ENCODE measurements at regions not wholly inside any gene's neighbourhood (a gene's known extent, or its start where the extent isn't known, plus 50 kb on each side); places are given as distances from the start of the nearest gene placed in this dataset.
A peak's percentile ranks its signal among the peaks of the same experiment; 100 is the strongest.
"Not testable (repeated sequence)": the region's sequence is repeated elsewhere in the genome, so short reads cannot be mapped to it uniquely, and the experiment has no call there.

DNA sequence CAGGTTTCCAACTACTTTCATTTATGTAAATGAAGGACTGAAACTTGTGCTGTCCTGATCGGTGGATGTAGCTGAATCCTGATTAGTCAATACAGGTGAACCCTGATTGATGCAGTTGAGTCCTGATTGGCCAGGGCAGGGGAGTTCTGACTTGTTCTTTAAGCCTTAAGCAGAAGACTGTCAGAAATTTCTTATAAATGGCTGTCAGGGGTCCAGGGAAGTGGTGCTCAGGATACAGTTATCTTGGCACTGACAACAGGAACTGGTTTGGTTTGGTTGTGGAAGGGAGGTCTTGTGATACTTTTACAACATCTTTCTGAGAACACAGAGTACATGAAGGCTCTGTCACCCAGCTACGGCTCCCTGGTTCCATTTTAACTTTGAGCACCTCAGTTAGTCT is 132.1 kb downstream of the KCNJ12 start:
- intact Hi-C loops (cut with DNase I), result no loop called here
- Histone ChIP-seq H3K4me3 (no peak overlapping the region), H3K9me3 (no peaks in the 10 kb centered on the region), H3K27me3 (peaks cover 0 to 41% (median 0%) of the 10 kb centered on the region in 4 donors), H3K27ac (no peak overlapping the region), H3K4me1 (peaks cover 5 to 21% (median 6%) of the 10 kb centered on the region in 3 donors), H3K36me3 (no peaks in the 10 kb centered on the region)
- WGBS, 2 donors, result 39 to 66% methylated on average over 2 of the region's 2 CpGs
- no peak for DNase-seq
- TF ChIP-seq, protein P1, sequence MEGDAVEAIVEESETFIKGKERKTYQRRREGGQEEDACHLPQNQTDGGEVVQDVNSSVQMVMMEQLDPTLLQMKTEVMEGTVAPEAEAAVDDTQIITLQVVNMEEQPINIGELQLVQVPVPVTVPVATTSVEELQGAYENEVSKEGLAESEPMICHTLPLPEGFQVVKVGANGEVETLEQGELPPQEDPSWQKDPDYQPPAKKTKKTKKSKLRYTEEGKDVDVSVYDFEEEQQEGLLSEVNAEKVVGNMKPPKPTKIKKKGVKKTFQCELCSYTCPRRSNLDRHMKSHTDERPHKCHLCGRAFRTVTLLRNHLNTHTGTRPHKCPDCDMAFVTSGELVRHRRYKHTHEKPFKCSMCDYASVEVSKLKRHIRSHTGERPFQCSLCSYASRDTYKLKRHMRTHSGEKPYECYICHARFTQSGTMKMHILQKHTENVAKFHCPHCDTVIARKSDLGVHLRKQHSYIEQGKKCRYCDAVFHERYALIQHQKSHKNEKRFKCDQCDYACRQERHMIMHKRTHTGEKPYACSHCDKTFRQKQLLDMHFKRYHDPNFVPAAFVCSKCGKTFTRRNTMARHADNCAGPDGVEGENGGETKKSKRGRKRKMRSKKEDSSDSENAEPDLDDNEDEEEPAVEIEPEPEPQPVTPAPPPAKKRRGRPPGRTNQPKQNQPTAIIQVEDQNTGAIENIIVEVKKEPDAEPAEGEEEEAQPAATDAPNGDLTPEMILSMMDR (IDR thresholded peaks at IDR 0.05), result no peak
- TF ChIP-seq POLR2A (IDR thresholded peaks at IDR 0.05), result no peak

DNA sequence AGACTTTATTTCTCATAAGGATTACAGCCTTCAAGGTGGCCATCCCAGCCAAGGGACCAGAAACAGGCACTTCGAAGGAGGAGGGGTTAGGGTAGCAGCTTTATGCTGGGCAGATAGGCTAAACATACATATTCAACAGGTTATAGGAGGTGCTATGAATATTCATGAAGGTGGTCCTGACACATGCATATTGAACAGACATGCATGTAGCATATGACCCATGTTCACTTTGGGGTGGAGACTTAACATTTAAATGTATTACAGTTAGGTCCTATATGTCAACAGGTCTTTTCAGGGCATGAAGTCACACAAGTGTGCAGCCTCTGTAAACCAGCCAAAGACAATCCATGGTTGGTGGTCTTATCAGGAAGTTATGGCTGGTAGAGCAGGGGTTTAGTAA is 133.2 kb downstream of the KCNJ12 start:
- intact Hi-C loops (cut with DNase I); H3K36me3 ChIP-seq; H3K9me3 ChIP-seq; H3K4me3 ChIP-seq; DNase-seq; H3K27ac ChIP-seq: not testable (repeated sequence)
- peaks cover 5 to 21% (median 6%) of the 10 kb centered on the region in 3 donors for H3K4me1 ChIP-seq
- 73 to 82% methylated on average over 1 of the region's 1 CpG for WGBS, 2 donors
- peaks cover 0 to 41% (median 0%) of the 10 kb centered on the region in 4 donors for H3K27me3 ChIP-seq

DNA sequence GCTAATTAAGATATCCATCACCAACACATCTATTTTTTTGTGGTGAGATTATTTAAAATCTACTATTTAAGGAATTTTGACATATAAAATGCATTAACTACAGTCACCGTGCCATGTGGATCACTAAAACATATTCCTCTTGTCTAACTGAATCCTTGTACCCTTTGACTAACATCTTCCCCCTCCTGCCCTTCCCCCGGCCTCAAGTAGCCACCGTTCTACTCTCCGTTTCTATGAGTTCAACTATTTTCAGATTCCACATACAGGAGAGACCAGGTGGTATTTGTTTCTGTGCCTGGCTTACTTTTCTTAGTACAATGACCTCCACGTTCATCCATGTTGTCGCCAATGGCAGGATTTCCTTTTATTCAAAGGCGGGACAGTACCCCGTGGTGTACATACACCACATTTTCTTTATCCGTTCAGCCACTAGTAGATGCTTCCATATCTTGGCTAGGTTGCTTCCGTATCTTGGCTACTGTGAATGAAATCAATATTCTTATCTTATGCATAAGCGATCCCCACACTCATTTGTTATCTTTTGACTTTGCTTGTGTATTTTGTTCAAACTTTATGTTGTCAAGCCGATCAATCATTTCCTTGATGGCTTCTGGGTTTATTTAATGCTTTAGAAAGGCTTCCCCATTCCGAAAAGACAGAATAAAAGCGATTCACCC is 134.7 kb downstream of the KCNJ12 start:
- TF ChIP-seq POLR2A (IDR thresholded peaks at IDR 0.05), result no peak
- TF ChIP-seq, protein P1 (IDR thresholded peaks at IDR 0.05), result no peak
- intact Hi-C loops (cut with DNase I), result loop anchor here (5.0 to 10.0 kb wide), 3 partner anchors 54 to 386 kb away; partner anchors contain the start of genes DHRS7B and MAP2K3
- no peak for DNase-seq
- Histone ChIP-seq H3K27me3 (peaks cover 0 to 33% (median 0%) of the 10 kb centered on the region in 4 donors), H3K27ac (peak overlapping the region in 3 of 4 donors; percentile 31 to 72 (median 67)), H3K9me3 (no peaks in the 10 kb centered on the region), H3K36me3 (no peaks in the 10 kb centered on the region), H3K4me3 (peak overlapping the region; percentile 27 to 64 (median 56)), H3K4me1 (peaks cover 5 to 21% (median 6%) of the 10 kb centered on the region in 3 donors)
- 36 to 45% methylated on average over 14 of the region's 14 CpGs for WGBS, 2 donors

DNA sequence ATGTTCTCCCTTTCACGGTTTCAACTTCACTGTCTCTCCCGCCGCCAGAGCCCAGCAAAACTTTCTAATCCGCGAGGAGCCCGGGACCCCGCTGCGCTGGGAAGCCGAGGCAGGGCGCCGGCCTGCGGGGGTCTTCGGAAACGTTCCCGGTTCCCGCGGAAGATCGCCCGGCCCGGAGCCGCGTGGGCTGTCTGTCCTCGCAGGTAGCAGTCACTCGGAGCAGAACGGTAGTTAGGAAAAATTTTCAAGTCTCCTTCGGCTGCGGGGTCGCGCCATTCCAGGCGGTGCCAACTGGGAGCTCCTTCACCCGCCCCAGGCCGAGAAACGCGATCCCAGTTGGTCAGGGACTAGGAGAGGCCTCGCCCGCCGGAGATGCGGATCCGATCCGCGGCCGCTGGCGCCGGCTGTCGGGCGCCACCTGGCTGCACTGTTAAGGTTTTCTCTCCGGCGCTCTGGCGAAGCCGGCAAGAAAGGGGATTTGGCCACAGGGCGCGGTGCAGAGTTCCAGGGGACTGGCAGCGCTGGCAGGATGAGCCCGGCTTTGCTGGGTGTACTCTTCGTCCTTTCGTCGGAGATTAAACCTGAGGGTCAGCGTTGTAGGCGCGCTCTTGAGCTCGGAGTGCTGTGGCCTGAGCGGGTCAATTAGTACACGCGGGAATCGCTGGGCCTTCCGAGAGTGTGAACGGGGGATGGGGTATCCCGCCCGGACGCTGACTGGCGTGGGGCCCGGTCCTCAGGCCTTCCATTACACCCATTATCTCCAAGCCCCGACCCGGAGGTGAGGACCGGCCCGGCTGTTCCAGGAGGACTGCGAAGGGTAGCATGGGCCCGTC is 135.4 kb downstream of the KCNJ12 start:
- Histone ChIP-seq H3K27ac (peak overlapping the region in 3 of 4 donors; percentile 63 to 72 (median 67)), H3K36me3 (no peaks in the 10 kb centered on the region), H3K27me3 (peaks cover 0 to 26% (median 0%) of the 10 kb centered on the region in 4 donors), H3K4me3 (peak overlapping the region; percentile 27 to 64 (median 56)), H3K4me1 (peaks cover 5 to 21% (median 6%) of the 10 kb centered on the region in 3 donors), H3K9me3 (no peaks in the 10 kb centered on the region)
- intact Hi-C loops (cut with DNase I), result loop anchor here (5.0 to 10.0 kb wide), 3 partner anchors 54 to 387 kb away; partner anchors contain the start of genes DHRS7B and MAP2K3
- TF ChIP-seq POLR2A (IDR thresholded peaks at IDR 0.05), result no peak
- TF ChIP-seq, protein P1 (IDR thresholded peaks at IDR 0.05), result peak; percentile 48 to 84 (median 74)
- WGBS, 2 donors, result 1 to 4% methylated on average over 13 to 33 of the region's 78 CpGs
- no peak for DNase-seq

DNA sequence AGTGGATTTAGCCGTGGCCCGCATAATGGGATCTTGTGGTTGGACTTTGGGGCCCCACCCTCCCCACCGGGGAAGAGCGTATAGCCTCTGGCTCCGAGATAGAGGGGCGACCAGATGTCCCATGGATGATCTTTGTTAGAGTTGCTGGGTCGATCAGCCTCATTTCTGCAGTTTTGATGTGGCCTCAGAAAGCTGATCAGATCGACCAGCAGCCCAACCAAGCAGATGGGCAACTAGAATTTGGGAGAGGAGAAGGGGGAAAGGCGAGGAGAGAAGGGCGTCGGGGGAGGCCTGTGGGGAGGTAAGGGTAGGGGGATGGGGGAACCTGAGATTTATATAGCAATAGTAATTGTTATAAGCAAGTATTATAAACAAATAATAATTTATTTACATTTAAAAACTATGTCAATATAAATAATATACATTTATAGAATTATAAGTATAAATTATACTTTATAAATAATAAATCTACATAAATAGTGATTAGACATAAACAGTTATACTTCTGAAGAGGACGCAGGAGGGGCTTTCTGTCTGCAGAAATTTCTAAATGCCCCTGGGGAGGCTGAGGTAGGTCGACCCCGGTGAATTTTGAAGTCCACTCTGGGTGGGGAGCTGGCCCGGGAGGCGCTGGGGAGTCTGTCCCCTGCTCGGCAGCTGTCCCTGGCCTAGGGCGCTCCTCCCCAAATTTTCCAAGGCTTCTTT is 136.3 kb downstream of the KCNJ12 start:
- no peak overlapping the region for H3K27ac ChIP-seq
- intact Hi-C loops (cut with DNase I), result loop anchor here (5.0 to 10.0 kb wide), 3 partner anchors 55 to 388 kb away; partner anchors contain the start of genes DHRS7B and MAP2K3
- no peaks in the 10 kb centered on the region for H3K36me3 ChIP-seq
- H3K4me3 ChIP-seq, result peak overlapping the region in 1 of 4 donors; percentile 48
- DNase-seq, result no peak
- TF ChIP-seq, protein P1 (IDR thresholded peaks at IDR 0.05), result no peak
- no peak for TF ChIP-seq POLR2A (IDR thresholded peaks at IDR 0.05)
- H3K27me3 ChIP-seq, result peaks cover 0 to 24% (median 0%) of the 10 kb centered on the region in 4 donors
- H3K9me3 ChIP-seq, result no peaks in the 10 kb centered on the region
- 56 to 58% methylated on average over 14 to 18 of the region's 18 CpGs for WGBS, 2 donors
- peaks cover 5 to 21% (median 6%) of the 10 kb centered on the region in 3 donors for H3K4me1 ChIP-seq

Measured in esophagus squamous epithelium (tissue), 5 donors.